ENCODE measurements at regions not wholly inside any gene's neighbourhood (a gene's known extent, or its start where the extent isn't known, plus 50 kb on each side); places are given as distances from the start of the nearest gene placed in this dataset.

GRCh38 chr16:66223176-66223780 is 143.2 kb upstream of the CDH5 start:
- TF ChIP-seq POLR2AphosphoS5 (IDR thresholded peaks at IDR 0.05) = no peak
- TF ChIP-seq CTCF (IDR thresholded peaks at IDR 0.05) = no peak
- no peak for TF ChIP-seq POLR2A (IDR thresholded peaks at IDR 0.05; ENCODE audit: low read depth)
- no peak for TF ChIP-seq EP300 (IDR thresholded peaks at IDR 0.05)
